Stimulated activated naive CD8-positive, alpha-beta T cell treated with anti-CD3 and anti-CD28 coated beads, Interleukin-15, amount 100 ng/mL, for 72 hours (primary cell): ENCODE measurements at regions not wholly inside any gene's neighbourhood (a gene's known extent, or its start where the extent isn't known, plus 50 kb on each side); places are given as distances from the start of the nearest gene placed in this dataset.
"Not testable (repeated sequence)": the region's sequence is repeated elsewhere in the genome, so short reads cannot be mapped to it uniquely, and the experiment has no call there.

Experiments used
- ATAC-seq: fragments of 150-1000 bp; cut with Tn5 transposase; 2 replicates; pipeline ENCODE4 v1.10.0; 2021; ENCODE audit warnings: mild to moderate bottlenecking, moderate library complexity
- DNase-seq, 2 donors: peaks; one replicate each; pipeline ENCODE4 v3.0.0; 2021 to 2022
- H3K27ac Mint-ChIP-seq, 2 donors: one replicate each; pipeline ENCODE4 v1.8.0; 2022; ENCODE audit warnings: mild to moderate bottlenecking in 2 of 2, mixed read lengths in 2 of 2, moderate library complexity in 2 of 2
- H3K27me3 Mint-ChIP-seq: one replicate; pipeline ENCODE4 v1.8.0; 2022; ENCODE audit warnings: mixed read lengths
- H3K4me1 Mint-ChIP-seq: one replicate; pipeline ENCODE4 v1.8.0; 2022; ENCODE audit warnings: mild to moderate bottlenecking, mixed read lengths
- H3K4me3 Mint-ChIP-seq, 2 donors: one replicate each; pipeline ENCODE4 v1.8.0; 2022; ENCODE audit warnings: mild to moderate bottlenecking in 2 of 2, mixed read lengths in 2 of 2, moderate library complexity in 1 of 2
- H3K9me3 Mint-ChIP-seq, 2 donors: one replicate each; pipeline ENCODE4 v1.8.0; 2022; ENCODE audit warnings: mixed read lengths in 2 of 2

GRCh38 chr12:31223640-31224039 is 102.3 kb downstream of the SINHCAF start:
- H3K9me3 Mint-ChIP-seq, ATAC-seq, H3K4me1 Mint-ChIP-seq, H3K27ac Mint-ChIP-seq, DNase-seq, H3K4me3 Mint-ChIP-seq: not testable (repeated sequence)
- peaks cover 13% of the 10 kb centered on the region for H3K27me3 Mint-ChIP-seq

GRCh38 chr12:31224768-31225448 is 101.0 kb downstream of the SINHCAF start:
- Mint-ChIP-seq H3K9me3 (no peaks in the 10 kb centered on the region), H3K27me3 (peaks cover 8% of the 10 kb centered on the region), H3K4me3 (no peak overlapping the region), H3K4me1 (no peaks in the 10 kb centered on the region), H3K27ac (no peak overlapping the region)
- ATAC-seq = no peak
- no peak for DNase-seq

GRCh38 chr12:31225656-31226535 is 100.1 kb downstream of the SINHCAF start:
- no peak for ATAC-seq
- no peak for DNase-seq
- Mint-ChIP-seq H3K4me1 (no peaks in the 10 kb centered on the region), H3K4me3 (no peak overlapping the region), H3K27ac (peak overlapping the region in 1 of 2 donors; percentile 84), H3K27me3 (no peaks in the 10 kb centered on the region), H3K9me3 (no peaks in the 10 kb centered on the region)

GRCh38 chr12:31226639-31227038 is 99.3 kb downstream of the SINHCAF start:
- ATAC-seq (peak; percentile 18), DNase-seq (no peak)
- no peak overlapping the region for H3K27ac Mint-ChIP-seq
- H3K4me3 Mint-ChIP-seq = no peak overlapping the region
- no peaks in the 10 kb centered on the region for H3K4me1 Mint-ChIP-seq
- peaks cover 0 to 4% of the 10 kb centered on the region in 2 donors for H3K9me3 Mint-ChIP-seq
- no peaks in the 10 kb centered on the region for H3K27me3 Mint-ChIP-seq

- ATAC-seq (peak; percentile 22), DNase-seq (no peak)
- Mint-ChIP-seq H3K4me3 (no peak overlapping the region), H3K4me1 (no peaks in the 10 kb centered on the region), H3K27ac (no peak overlapping the region), H3K27me3 (no peaks in the 10 kb centered on the region), H3K9me3 (peaks cover 0 to 6% of the 10 kb centered on the region in 2 donors)
Measured at GRCh38 chr12:31227401-31227981, 98.5 kb downstream of the SINHCAF start.

- H3K4me3 Mint-ChIP-seq = no peak overlapping the region
- ATAC-seq = no peak
- DNase-seq = no peak
- H3K4me1 Mint-ChIP-seq = no peaks in the 10 kb centered on the region
- H3K27ac Mint-ChIP-seq = no peak overlapping the region
- H3K27me3 Mint-ChIP-seq = peaks cover 5% of the 10 kb centered on the region
- peaks cover 0 to 6% of the 10 kb centered on the region in 2 donors for H3K9me3 Mint-ChIP-seq
Measured at GRCh38 chr12:31228811-31229792, 96.8 kb downstream of the SINHCAF start.

GRCh38 chr12:31230004-31230403 is 95.9 kb downstream of the SINHCAF start:
- no peak overlapping the region for H3K4me3 Mint-ChIP-seq
- no peak for DNase-seq

More at GRCh38 chr12:31230004-31230403, 95.9 kb downstream of the SINHCAF start:
- no peak for ATAC-seq
- Mint-ChIP-seq H3K4me1 (no peaks in the 10 kb centered on the region), H3K9me3 (peaks cover 0 to 6% of the 10 kb centered on the region in 2 donors), H3K27me3 (peaks cover 14% of the 10 kb centered on the region), H3K27ac (no peak overlapping the region)
